ENCODE measurements at regions not wholly inside any gene's neighbourhood (a gene's known extent, or its start where the extent isn't known, plus 50 kb on each side); places are given as distances from the start of the nearest gene placed in this dataset.

- TF ChIP-seq CTCF (optimal IDR thresholded peaks at IDR 0.05 in 1 of 3, IDR thresholded peaks at IDR 0.05 in 1 of 3, conservative IDR thresholded peaks at IDR 0.05 in 1 of 3; ENCODE audit: extremely low read depth in 1 of 3, insufficient read depth in 2 of 3, low read length in 3 of 3) (no peak), EZH2 (IDR thresholded peaks at IDR 0.05; ENCODE audit: low read length) (no peak)
Measured at GRCh38 chr5:145292278-145292677, 542.9 kb downstream of the PRELID2 start.

Measured in keratinocyte (primary cell).